Endothelial cell of hepatic sinusoid (primary cell): ENCODE measurements at regions not wholly inside any gene's neighbourhood (a gene's known extent, or its start where the extent isn't known, plus 50 kb on each side); places are given as distances from the start of the nearest gene placed in this dataset.

Source experiments
- in situ Hi-C: cut with HindIII; loops from 2 replicates; pipeline ENCODE4 v1.10.0; 2017; ENCODE audit warnings: low sequenced_read_pairs

GRCh38 chr3:106717178-106717780 is 660.0 kb upstream of the CCDC54 start:
- in situ Hi-C loops, result no loop called here

GRCh38 chr3:106719077-106719476 is 658.2 kb upstream of the CCDC54 start:
- in situ Hi-C loops, result no loop called here

GRCh38 chr3:106719583-106719982 is 657.7 kb upstream of the CCDC54 start:
- in situ Hi-C loops, result no loop called here

GRCh38 chr3:106720510-106720909 is 656.7 kb upstream of the CCDC54 start:
- in situ Hi-C loops, result no loop called here

GRCh38 chr3:106725566-106725965 is 651.7 kb upstream of the CCDC54 start:
- in situ Hi-C loops, result no loop called here

- in situ Hi-C loops, result no loop called here
These were observed 648.7 kb upstream of the CCDC54 start for GRCh38 chr3:106728315-106729098.

GRCh38 chr3:106729481-106729880 is 647.8 kb upstream of the CCDC54 start:
- in situ Hi-C loops, result no loop called here

- in situ Hi-C loops, result no loop called here
These were observed 646.0 kb upstream of the CCDC54 start for GRCh38 chr3:106731230-106731629.

GRCh38 chr3:106734712-106735111 is 642.5 kb upstream of the CCDC54 start:
- in situ Hi-C loops, result no loop called here

GRCh38 chr3:106737265-106737664 is 640.0 kb upstream of the CCDC54 start:
- in situ Hi-C loops, result no loop called here

GRCh38 chr3:106740116-106740515 is 637.1 kb upstream of the CCDC54 start:
- in situ Hi-C loops, result no loop called here

- in situ Hi-C loops, result no loop called here
These were observed 631.7 kb upstream of the CCDC54 start for GRCh38 chr3:106745344-106746168.

- in situ Hi-C loops, result no loop called here
These were observed 631.0 kb upstream of the CCDC54 start for GRCh38 chr3:106746286-106746685.

GRCh38 chr3:106748472-106749262 is 628.6 kb upstream of the CCDC54 start:
- in situ Hi-C loops, result no loop called here

GRCh38 chr3:106750092-106750491 is 627.1 kb upstream of the CCDC54 start:
- in situ Hi-C loops, result no loop called here

GRCh38 chr3:106755336-106755735 is 621.9 kb upstream of the CCDC54 start:
- in situ Hi-C loops, result no loop called here

GRCh38 chr3:106756901-106757300 is 620.3 kb upstream of the CCDC54 start:
- in situ Hi-C loops, result no loop called here

- in situ Hi-C loops, result no loop called here
These were observed 618.8 kb upstream of the CCDC54 start for GRCh38 chr3:106758459-106758858.

- in situ Hi-C loops, result no loop called here
These were observed 617.5 kb upstream of the CCDC54 start for GRCh38 chr3:106759731-106760130.

GRCh38 chr3:106765342-106765741 is 611.9 kb upstream of the CCDC54 start:
- in situ Hi-C loops, result no loop called here

- in situ Hi-C loops, result no loop called here
These were observed 608.2 kb upstream of the CCDC54 start for GRCh38 chr3:106768941-106769480.
